ENCODE measurements at regions not wholly inside any gene's neighbourhood (a gene's known extent, or its start where the extent isn't known, plus 50 kb on each side); places are given as distances from the start of the nearest gene placed in this dataset.

- H3K4me1 Mint-ChIP-seq (ENCODE audit: low read depth): no peaks in the 10 kb centered on the region
- DNase-seq (ENCODE audit: low spot score): no peak
- intact Hi-C loops (cut with micrococcal nuclease): no loop called here
- H3K27ac Mint-ChIP-seq: no peak overlapping the region
- no peak overlapping the region for H3K4me3 Mint-ChIP-seq
- no peaks in the 10 kb centered on the region for H3K36me3 Mint-ChIP-seq (ENCODE audit: low read depth)
- no peaks in the 10 kb centered on the region for H3K27me3 Mint-ChIP-seq (ENCODE audit: insufficient read depth)
- H3K9me3 Mint-ChIP-seq: peaks cover 7% of the 10 kb centered on the region
These were observed 114.7 kb downstream of the ANKRD60 start for GRCh38 chr20:58113716-58114115.

DNA sequence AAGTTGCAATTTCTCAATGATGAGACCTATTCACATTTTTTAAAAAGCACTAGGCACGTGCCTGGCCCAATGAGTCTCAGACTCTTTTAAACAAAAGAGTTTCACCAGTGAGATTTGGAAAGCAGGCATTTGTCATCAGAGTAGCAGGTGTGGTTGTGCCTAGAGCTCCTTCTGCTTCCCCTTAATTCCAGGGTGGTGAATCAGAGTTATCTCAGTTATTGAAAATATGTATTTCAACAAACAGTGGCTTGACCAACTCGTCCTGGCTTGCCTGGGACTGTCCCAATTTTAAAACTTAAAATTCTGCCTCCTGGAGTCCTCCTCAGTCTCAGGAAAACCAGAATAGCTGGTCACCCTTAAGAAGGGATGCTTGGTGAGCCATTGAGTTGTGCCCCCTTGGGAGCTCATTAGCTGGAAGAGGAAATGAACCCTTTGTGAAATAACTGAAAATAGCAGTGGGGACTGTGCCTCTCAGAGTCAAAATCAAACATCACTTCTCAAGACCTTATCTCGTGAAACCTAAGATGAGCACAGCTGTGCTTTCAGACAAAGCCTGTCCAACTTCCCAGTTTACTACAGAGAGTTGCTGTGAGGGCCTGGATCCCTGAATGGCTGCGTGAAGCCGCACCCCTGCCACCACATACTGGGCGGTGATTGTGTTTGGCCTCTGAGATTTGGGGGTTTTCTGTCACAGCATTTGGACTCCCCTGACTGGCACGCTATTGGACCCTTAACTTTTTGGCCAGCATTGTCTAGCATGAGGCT lies 116.3 kb downstream of the ANKRD60 start:
- H3K27me3 Mint-ChIP-seq (ENCODE audit: insufficient read depth): no peaks in the 10 kb centered on the region
- no peak overlapping the region for H3K27ac Mint-ChIP-seq
- H3K4me3 Mint-ChIP-seq: no peak overlapping the region
- DNase-seq (ENCODE audit: low spot score): no peak
- H3K9me3 Mint-ChIP-seq: no peaks in the 10 kb centered on the region
- no peaks in the 10 kb centered on the region for H3K4me1 Mint-ChIP-seq (ENCODE audit: low read depth)
- intact Hi-C loops (cut with micrococcal nuclease): no loop called here
- H3K36me3 Mint-ChIP-seq (ENCODE audit: low read depth): no peaks in the 10 kb centered on the region

- Mint-ChIP-seq H3K4me3 (no peak overlapping the region), H3K27me3 (ENCODE audit: insufficient read depth) (no peaks in the 10 kb centered on the region), H3K36me3 (ENCODE audit: low read depth) (no peaks in the 10 kb centered on the region), H3K4me1 (ENCODE audit: low read depth) (no peaks in the 10 kb centered on the region), H3K9me3 (no peaks in the 10 kb centered on the region), H3K27ac (no peak overlapping the region)
- DNase-seq (ENCODE audit: low spot score): no peak
- intact Hi-C loops (cut with micrococcal nuclease): no loop called here
These were observed 117.0 kb downstream of the ANKRD60 start for GRCh38 chr20:58111310-58112016.

- DNase-seq (ENCODE audit: low spot score): no peak
- Mint-ChIP-seq H3K4me3 (no peak overlapping the region), H3K9me3 (no peaks in the 10 kb centered on the region), H3K27ac (no peak overlapping the region), H3K4me1 (ENCODE audit: low read depth) (no peaks in the 10 kb centered on the region), H3K36me3 (ENCODE audit: low read depth) (no peaks in the 10 kb centered on the region), H3K27me3 (ENCODE audit: insufficient read depth) (peaks cover 2% of the 10 kb centered on the region)
- intact Hi-C loops (cut with micrococcal nuclease): no loop called here
These were observed 118.4 kb downstream of the ANKRD60 start for GRCh38 chr20:58109918-58110635.

DNA sequence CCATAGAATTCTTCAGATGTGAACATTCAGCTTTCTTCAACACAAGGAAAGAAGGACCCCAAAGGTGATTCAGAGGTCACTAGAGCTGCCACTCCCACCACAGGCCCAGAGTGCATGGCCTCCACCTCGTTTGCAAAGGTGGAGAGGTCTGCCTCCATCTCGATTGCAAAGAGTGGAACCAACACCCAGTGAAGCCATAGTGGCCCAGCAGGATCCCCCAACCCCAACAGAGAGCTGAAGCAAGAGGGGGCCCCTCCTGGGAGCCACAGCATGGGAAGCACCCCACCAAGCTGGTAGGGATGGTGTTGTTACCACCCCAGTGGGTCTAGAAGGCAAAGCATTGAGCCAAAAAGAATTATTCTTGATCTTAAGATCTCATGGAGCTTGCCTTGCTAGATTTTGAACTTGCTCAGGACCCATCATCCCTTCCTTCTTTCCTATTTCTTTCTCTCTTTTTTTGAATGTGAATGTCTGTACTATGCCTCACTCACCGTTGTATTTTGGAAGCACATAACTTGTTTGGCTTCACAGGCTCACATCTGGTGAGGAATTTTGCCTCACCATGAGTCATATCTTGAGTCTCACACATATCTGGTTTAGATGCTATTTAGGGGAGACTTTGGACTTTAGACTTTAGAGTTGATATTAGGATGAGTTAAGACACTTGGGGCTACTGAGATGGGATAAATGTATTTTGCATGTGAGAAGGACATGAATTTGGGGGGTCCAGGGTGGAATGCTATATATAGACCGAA lies 119.2 kb downstream of the ANKRD60 start:
- no peak for DNase-seq (ENCODE audit: low spot score)
- Mint-ChIP-seq H3K4me1 (ENCODE audit: low read depth) (no peaks in the 10 kb centered on the region), H3K36me3 (ENCODE audit: low read depth) (no peaks in the 10 kb centered on the region), H3K4me3 (no peak overlapping the region), H3K27ac (no peak overlapping the region), H3K27me3 (ENCODE audit: insufficient read depth) (peaks cover 2% of the 10 kb centered on the region), H3K9me3 (no peaks in the 10 kb centered on the region)
- intact Hi-C loops (cut with micrococcal nuclease): no loop called here

DNA sequence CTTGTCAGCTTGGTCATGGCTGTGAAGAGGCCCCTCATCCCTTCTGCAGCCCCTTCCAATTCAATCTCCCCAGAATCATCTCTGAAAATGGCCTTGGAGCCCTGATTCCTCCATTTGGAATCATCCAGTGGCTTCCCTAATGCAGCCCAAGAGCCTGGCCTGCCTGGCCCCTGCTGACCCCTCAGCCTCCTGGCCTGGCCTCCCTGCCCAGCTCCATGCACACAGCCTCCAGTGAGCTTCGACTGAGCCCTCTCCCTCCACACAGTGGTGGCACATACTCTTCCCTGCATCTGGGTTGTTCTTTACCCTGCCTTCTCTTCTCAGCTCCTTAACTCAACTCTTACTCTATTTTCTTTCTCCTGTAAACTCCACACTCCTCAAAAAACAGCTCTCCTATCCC lies 120.9 kb downstream of the ANKRD60 start:
- intact Hi-C loops (cut with micrococcal nuclease): no loop called here
- no peak overlapping the region for H3K4me3 Mint-ChIP-seq

GRCh38 chr20:58106143-58106750 lies 122.2 kb downstream of the ANKRD60 start:
- Mint-ChIP-seq H3K27me3 (ENCODE audit: insufficient read depth) (peaks cover 2% of the 10 kb centered on the region), H3K4me1 (ENCODE audit: low read depth) (no peaks in the 10 kb centered on the region), H3K9me3 (no peaks in the 10 kb centered on the region), H3K27ac (no peak overlapping the region), H3K4me3 (no peak overlapping the region), H3K36me3 (ENCODE audit: low read depth) (no peaks in the 10 kb centered on the region)
- DNase-seq (ENCODE audit: low spot score): no peak
- intact Hi-C loops (cut with micrococcal nuclease): no loop called here

More for the DNA sequence above, 120.9 kb downstream of the ANKRD60 start:
- Mint-ChIP-seq H3K4me1 (ENCODE audit: low read depth) (no peaks in the 10 kb centered on the region), H3K27ac (no peak overlapping the region), H3K9me3 (no peaks in the 10 kb centered on the region), H3K27me3 (ENCODE audit: insufficient read depth) (peaks cover 2% of the 10 kb centered on the region), H3K36me3 (ENCODE audit: low read depth) (no peaks in the 10 kb centered on the region)
- no peak for DNase-seq (ENCODE audit: low spot score)

- H3K27ac Mint-ChIP-seq: no peak overlapping the region
- no peaks in the 10 kb centered on the region for H3K4me1 Mint-ChIP-seq (ENCODE audit: low read depth)
- intact Hi-C loops (cut with micrococcal nuclease): no loop called here
These were observed 124.5 kb downstream of the ANKRD60 start for GRCh38 chr20:58103961-58104360.

DNA sequence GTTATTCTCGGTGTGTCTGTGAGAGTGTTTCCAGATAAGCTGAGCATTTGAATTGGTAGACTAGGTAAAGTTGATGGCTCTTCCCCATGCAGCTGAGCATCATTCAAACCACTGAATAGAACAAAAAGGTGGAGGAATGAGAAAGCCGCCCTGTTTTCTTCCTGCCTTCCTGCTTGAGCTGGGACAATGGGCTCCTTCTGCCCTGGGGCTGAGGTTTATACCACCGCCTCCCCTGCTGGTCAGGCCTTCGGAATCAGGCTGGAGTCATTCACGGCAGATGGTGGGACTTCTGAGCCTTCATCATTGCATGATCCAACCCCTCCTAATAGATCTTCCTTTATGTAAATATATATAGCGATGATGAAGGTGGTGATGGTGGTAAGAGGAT lies 124.9 kb downstream of the ANKRD60 start:
- H3K4me3 Mint-ChIP-seq: no peak overlapping the region
- DNase-seq (ENCODE audit: low spot score): no peak
- H3K9me3 Mint-ChIP-seq: no peaks in the 10 kb centered on the region
- H3K27me3 Mint-ChIP-seq (ENCODE audit: insufficient read depth): peaks cover 4% of the 10 kb centered on the region
- no peaks in the 10 kb centered on the region for H3K36me3 Mint-ChIP-seq (ENCODE audit: low read depth)
- no peak overlapping the region for H3K27ac Mint-ChIP-seq
- intact Hi-C loops (cut with micrococcal nuclease): no loop called here
- no peaks in the 10 kb centered on the region for H3K4me1 Mint-ChIP-seq (ENCODE audit: low read depth)

More at GRCh38 chr20:58103961-58104360, 124.5 kb downstream of the ANKRD60 start:
- H3K27me3 Mint-ChIP-seq (ENCODE audit: insufficient read depth): peaks cover 4% of the 10 kb centered on the region
- no peak overlapping the region for H3K4me3 Mint-ChIP-seq
- H3K36me3 Mint-ChIP-seq (ENCODE audit: low read depth): no peaks in the 10 kb centered on the region
- no peaks in the 10 kb centered on the region for H3K9me3 Mint-ChIP-seq
- DNase-seq (ENCODE audit: low spot score): no peak

DNA sequence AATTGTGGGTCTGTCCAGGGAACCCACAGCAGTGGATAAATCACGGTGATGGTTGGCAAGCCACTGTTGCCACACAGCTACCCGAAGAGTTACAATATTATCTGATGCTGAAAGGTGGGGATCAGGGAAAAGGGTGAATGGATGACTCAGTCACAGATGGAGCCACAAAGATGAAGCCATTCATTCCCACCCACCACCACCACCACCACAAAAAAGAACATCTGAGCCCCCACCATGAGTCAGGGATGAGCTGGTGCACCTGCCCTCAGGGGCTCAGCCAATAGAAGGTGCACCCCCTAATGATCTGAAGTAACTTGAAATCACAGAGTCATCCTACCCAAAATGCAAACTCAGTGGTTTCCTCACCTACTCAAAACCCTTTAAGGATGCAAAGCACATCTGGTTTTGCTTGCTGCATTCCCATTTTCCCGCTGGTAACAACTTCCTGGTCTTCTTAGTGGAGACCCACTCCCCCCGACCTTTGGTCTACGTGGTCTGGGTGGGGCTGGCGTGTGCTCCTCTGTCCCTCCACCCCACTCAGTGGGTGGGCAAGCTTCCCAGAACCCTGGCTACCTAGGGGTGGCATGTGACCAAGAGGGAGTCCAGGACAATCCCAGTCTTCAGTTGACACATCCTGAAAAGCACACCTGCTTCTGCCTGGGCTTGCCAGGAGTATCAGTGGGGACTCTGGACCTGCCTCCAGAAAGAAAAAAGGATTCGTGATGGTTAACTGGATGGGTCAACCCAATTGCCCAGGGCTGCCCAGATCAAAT lies 125.5 kb downstream of the ANKRD60 start:
- no peak overlapping the region for H3K27ac Mint-ChIP-seq
- H3K4me1 Mint-ChIP-seq (ENCODE audit: low read depth): no peaks in the 10 kb centered on the region
- H3K27me3 Mint-ChIP-seq (ENCODE audit: insufficient read depth): peaks cover 4% of the 10 kb centered on the region
- no peak overlapping the region for H3K4me3 Mint-ChIP-seq
- intact Hi-C loops (cut with micrococcal nuclease): no loop called here
- no peak for DNase-seq (ENCODE audit: low spot score)
- no peaks in the 10 kb centered on the region for H3K9me3 Mint-ChIP-seq
- no peaks in the 10 kb centered on the region for H3K36me3 Mint-ChIP-seq (ENCODE audit: low read depth)

DNA sequence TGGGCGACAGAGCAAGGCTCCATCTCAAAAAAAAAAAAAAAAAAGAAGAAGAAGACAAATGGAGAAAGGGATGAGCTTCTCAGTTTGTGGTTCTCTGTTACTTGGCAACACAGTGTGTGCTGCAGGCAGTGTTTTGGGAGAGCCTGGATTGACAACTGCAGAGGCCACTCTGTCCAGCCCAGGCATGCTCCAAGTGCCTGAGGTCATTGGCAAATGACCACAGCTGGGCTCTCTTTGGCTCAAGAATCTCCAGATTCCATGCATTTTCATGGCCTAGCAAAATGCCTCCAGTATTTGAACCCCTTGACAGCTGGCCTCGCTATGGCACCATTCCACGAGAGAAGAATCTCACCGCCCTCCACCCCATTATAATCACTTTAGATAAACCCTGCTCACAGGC lies 126.2 kb downstream of the ANKRD60 start:
- H3K4me1 Mint-ChIP-seq (ENCODE audit: low read depth): no peaks in the 10 kb centered on the region
- no peak for DNase-seq (ENCODE audit: low spot score)
- H3K27me3 Mint-ChIP-seq (ENCODE audit: insufficient read depth): peaks cover 4% of the 10 kb centered on the region
- H3K9me3 Mint-ChIP-seq: no peaks in the 10 kb centered on the region
- no peaks in the 10 kb centered on the region for H3K36me3 Mint-ChIP-seq (ENCODE audit: low read depth)
- intact Hi-C loops (cut with micrococcal nuclease): no loop called here
- H3K4me3 Mint-ChIP-seq: no peak overlapping the region
- H3K27ac Mint-ChIP-seq: no peak overlapping the region
